ENCODE measurements at regions not wholly inside any gene's neighbourhood (a gene's known extent, or its start where the extent isn't known, plus 50 kb on each side); places are given as distances from the start of the nearest gene placed in this dataset.

GRCh38 chr3:86645756-86646155 is 345.2 kb downstream of the VGLL3 start:
- TF ChIP-seq POLR2A (IDR thresholded peaks at IDR 0.05) (no peak), CTCF (IDR thresholded peaks at IDR 0.05) (no peak), POLR2AphosphoS5 (IDR thresholded peaks at IDR 0.05) (no peak), EP300 (IDR thresholded peaks at IDR 0.05; ENCODE audit: low read depth) (no peak)

All from transverse colon (tissue), 4 donors.